NCI-H1417 (cell line): ENCODE measurements at regions not wholly inside any gene's neighbourhood (a gene's known extent, or its start where the extent isn't known, plus 50 kb on each side); places are given as distances from the start of the nearest gene placed in this dataset.
"Not testable (repeated sequence)": the region's sequence is repeated elsewhere in the genome, so short reads cannot be mapped to it uniquely, and the experiment has no call there.

Experiments used
- DNase-seq, 3 experiments: peaks; one replicate each; lab custom pipeline; 2025; lab: John Stamatoyannopoulos, UW

DNA sequence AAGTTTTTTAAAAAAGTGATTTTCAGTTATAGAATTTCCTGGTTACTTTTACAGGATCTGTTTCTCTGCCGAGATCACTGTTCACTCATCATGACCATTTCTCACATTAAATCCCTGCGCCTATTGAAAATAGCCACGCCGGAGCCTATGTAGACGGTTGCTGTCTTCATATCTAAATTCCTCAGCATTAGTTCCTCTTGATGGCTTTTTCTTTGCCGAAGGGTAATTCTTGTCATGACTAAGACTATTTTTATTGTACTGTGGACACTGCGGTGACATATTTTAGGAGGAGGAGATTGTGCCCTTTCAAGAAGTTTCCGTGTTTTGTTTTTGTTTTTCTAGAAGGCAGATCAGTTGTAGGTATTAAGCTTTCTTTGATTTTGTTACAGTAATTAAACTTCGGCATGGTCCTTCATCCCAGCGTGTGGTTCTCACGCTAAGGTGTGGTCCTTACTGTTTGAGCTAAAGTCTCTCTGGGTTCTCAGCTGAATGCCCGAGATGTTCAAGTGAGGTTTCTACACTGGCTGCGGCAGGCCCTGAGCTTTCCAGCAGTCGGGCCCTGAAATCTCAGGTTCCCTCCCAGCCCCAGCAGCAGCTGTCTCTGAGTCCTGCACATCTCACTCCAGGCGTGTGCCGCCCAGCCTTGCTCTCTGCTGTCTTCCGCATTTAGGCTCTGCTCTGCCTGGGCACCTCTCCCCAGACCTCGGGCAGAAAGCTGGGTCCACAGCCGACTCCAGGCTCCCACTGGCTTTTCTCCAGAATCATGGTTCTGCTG is 1110.5 kb downstream of the TBC1D22A start:
- no peak for DNase-seq

DNA sequence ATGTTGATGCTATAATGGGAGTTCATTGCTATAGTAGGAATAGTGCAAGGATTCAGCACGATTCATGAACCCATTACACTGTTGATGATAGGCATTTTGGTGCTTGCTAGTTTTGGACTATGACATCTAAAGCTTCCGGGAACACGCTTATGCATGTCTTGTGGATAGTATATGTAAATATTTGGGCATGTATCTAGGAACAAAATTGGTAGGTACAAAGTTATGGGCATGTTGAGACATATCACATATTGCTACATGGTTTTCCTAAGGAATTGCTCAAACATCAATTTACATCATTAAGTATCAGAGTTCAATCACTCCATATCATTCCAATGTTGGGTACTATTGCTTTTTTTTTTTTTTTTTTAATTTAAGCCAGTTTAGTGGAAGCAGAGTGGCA is 1103.2 kb downstream of the TBC1D22A start:
- DNase-seq = no peak

DNA sequence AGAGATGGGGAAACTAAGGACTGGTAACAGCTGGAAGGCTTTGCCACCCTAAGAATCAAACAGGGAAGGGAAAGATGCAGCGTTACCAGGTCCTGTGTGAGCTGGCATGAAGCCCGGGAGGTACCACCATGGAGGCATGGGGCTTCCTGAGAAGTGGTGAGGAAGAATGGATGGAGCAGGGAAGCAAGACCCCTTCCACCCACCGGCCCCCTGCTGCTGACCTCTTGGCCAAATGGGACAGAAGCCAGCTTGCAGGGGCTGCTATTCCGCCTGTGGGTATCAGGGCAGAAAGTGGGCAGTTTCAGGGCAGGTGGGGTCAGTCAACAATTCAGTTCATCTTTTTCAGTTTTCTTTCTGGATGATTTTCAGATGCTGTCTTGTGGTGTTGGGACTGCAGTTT is 1099.9 kb downstream of the TBC1D22A start:
- DNase-seq = no peak

DNA sequence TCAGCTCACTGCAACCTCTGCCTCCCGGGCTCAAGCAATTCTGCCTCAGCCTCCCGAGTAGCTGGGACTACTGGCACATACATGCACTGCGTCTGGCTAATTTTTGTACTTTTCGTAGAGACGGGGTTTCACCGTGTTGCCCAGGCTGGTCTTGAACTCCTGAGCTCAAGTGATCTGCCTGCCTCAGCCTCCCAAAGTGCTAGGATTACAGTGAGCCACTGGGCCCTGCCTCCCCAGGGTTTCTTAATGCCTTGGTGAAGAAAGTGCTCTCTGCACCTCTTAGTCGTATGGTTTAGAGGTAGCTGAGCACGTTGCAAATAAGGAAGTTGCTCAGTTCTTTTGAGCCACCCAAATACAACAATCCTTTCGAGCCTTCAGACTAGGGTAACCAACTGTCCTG is 1098.5 kb downstream of the TBC1D22A start:
- not testable (repeated sequence) for DNase-seq

DNA sequence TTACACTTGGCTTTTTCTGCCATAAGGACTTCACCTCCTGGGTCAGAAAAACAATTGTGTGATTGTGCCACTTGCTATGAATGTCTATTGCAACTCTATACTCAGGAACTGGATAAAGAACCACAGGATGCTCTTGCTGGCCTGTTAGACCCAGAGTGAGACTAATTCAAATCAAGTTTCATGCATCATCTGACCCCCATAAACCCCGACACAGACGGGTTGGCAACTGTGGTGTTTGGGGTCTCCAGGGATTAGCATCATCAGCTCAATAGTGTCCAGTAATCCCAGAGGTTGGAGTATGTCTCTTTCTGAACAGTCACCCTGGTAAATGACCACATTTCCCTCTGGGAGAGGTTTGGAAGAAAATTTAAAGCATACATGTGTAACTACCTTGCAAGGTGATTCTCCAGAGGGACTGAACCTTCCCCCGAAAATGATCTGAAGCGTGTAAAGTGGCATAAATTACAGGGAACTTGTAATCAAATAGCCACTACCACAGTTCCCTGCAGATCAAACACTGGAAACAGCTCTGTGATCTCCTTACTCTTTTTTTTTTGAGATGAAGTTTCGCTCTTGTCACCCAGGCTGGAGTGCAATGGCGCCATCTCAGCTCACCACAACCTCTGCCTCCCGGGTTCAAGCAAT is 1097.6 kb downstream of the TBC1D22A start:
- peak in 1 of 3 experiments; percentile 13 for DNase-seq

DNA sequence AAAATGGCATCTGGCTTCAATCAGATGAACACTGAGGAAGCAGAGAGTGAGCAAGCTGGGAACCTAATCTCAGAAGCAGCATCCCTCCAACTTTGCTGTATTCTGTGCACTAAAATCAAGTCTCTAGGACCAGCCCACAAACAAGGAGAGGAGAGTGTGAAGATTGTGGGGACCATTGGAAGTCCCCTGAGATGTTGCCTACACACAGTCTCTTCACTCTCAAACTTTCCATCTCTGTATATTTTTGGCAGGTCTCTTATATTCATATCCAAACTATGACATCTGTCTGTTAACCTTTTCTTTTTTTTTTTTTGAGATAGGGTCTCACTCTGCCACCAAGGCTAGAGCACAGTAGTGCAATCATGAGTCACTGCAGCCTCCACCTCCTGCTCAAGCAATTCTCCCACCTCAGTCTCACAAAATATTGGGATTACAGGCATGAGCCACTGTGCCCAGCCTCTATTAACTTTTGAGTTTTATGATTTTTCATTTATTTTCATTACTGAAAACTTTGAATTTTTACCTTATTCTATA is 1096.4 kb downstream of the TBC1D22A start:
- DNase-seq = no peak

DNA sequence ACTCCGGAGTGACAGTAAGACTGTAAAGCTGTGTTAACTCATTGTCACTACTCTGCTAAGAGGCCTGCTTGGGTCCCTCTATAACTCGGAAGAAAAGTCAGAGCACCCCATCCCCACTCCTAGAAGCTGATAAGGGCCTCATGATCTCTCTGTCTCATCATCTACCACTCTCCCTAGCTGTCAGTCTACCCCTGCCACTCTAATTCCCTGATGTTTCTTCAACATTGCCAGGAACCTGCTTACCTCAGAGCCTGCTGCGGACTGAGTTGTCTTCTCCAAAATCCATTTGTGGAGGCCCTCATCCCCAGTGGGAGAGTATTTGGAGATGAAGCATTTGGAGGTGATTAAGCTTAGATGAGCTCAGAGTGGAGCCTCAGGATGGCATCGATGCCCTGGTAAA is 1092.2 kb downstream of the TBC1D22A start:
- DNase-seq = no peak

DNA sequence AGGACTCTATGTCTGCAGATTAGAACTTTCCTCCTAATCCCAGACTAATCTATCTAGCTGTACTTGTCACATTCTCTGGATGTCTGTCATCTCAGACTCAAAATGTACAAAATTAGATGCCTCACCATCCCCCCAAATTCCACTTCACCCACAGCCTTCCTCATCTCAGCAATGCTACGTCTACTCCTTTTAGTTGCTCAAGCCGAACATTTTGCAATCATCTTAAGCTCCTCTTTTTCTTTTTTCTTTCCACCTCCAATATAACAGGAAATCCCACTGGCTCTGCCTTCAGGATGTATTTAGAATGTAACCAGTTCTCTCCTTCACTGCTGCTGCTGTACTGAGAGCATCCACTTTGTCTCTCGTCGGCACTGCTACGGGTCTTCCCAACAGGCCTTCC is 1091.8 kb downstream of the TBC1D22A start:
- DNase-seq = no peak

DNA sequence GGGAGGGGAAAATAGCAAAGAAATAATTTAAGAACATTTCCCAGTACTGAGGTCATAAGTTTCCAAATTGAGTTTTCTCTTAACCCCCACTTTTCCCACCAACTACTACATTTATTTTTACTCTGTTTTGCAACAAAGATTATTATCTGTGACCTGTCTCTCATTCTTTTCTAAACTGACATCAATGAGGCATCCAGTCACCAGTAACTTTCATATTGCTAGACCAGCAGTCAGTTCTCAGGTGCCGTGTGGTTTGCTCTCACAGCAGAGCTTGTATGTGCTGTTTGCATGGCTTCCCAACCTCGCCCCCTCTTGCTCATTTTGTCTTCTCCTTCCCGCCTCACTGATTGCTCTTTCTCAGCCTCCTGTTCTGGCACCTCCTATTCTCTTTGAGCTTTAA is 1091.3 kb downstream of the TBC1D22A start:
- DNase-seq = no peak

DNA sequence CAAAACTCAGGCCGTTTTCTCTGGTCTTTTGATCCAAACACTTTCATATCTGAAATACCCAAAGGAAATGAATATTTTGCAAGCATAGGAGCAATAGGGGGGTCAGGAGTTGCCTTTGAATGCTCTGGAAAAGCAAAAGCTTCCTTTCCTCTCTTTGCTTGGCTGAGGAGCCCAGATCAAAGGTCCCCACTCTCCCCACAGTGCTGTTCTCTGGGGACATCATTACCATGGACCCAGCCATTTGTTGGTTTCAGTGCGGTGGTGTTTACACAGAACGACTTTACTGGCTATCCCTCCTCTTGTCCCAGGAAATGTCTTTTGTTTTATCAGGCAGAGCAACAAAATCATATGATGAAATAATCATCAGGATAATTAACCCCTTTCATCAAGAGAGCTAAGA is 1089.1 kb downstream of the TBC1D22A start:
- peak in 2 of 3 experiments; percentile 0 to 28 for DNase-seq

DNA sequence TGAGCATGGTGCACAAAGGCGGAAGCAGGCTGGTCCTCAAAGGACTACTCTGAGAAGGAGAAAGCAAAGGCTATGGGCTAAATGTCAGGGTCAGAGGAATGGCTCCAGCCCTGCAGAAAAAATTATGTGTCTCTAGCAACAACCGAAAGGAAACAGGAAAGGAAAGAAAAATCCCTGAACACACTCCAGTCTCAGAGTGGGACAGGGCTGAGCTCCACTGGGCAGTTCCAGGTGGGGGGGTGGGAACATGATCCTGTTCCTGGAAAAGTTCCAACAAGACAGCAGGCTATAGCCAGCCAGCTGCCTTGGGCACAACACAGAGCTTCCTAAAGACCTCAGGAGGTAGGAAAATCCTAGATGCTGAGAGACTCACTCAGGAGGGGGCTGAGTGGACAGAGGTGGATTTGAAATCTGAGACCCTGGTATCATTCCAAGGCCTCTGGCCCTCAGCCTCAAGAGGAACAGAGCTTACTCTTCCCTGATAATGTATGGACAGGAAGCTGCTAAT is 1088.2 kb downstream of the TBC1D22A start:
- peak; percentile 6 to 59 (median 42) for DNase-seq

DNA sequence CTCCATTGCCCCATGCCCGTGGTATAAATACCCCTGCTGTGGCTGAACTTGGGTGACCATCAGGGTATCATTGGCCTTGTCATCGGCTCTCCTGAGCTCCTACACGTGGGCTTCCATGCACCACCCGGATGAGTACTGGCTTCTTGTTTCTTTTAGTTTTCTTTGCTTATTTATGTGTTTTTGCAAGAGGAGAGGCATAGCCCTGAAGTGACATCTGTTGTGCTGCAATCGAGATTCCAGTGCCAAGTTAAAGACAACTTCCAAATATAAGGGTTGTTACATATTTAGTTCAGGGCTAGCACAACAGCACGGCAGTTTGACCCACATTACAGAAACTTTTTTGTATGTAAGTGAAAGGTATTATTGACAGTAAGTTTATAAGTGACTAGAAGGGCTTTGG is 1087.1 kb downstream of the TBC1D22A start:
- DNase-seq = no peak

DNA sequence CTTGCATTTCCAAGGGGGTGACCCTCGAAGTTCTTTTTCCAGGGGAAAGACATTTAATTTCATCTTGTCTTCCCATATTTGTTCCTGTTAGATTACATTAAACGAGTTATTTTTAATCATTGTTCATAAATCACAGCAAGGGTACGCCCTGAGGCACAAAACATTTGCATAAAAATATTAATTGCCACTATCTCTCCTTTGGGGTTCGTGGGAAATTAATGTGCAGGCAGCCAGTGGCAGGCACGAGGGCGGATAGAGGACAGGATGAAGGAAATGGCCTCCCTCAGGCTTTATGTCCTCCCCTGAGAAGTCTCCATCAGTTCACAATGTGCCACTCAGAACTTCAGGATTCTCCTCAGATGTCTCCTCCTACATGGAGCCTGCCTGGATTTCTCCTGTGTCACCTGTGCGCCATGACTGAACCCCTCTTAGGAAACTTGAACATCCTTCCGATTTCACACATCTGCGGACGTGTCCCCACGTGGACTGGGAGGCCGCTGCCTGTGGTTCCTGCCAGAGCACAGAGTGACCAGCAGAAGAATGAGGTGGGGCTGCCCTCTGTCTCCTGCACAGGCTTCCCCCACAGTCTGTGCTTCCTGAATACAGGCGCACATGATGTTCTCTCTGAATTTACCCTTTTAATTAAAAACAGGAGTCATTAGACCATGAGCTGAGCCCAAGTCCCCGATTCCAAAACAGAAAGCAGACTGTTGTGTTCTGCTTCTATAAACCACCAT is 1085.9 kb downstream of the TBC1D22A start:
- DNase-seq = no peak

DNA sequence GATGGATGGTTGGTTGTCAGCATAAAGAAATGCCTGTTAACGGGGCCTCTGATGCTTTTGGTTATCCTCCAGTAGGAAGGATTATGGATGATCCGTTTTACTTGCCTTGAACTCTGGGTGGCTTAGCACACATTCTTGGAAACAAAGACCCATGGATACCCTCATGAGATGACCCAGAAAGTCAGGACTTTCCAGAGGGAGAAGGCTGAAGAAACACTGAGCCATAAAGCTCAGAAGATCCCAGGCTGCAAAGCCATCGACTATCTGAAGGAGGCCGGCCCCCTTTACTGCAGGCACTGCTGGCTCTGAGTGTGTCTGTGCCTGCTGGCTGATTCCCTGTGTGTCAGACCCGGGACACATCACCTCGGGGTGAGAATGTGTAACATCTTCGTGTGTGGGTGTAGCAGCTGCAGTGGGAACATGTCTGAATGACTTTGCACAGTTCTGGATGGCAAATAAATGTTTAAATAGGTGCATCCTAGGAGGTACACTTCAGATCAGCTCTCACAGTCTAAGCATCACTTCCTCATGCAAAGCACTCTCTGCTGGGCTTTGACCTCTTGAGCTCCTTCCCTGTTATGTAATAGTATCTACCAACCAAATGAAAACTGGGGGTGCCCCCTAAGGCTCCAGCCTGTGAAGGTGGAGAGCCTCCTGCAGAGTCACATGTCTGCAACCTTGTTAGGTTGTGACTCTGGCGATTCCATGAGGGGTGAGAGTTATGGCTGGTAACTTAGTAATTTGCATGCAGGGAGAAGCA is 1084.9 kb downstream of the TBC1D22A start:
- no peak for DNase-seq

DNA sequence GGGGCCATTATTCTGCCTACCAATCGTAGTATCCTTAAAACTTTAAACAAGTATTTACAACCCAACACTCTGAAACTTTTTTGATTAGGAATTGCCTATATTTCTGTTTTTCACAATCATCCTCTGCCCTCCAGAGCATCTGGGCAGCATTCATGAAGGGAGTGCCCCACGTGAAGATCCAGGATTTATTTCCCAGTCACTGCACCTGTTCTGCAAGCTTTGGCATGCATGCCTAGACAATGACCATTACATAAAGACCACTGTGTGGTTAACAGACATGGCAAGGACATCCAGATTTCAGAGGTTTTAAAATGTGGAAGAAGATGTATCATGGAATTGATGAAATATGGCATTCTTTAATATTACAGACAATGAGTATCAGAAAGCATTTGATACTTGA is 1083.8 kb downstream of the TBC1D22A start:
- DNase-seq = no peak

DNA sequence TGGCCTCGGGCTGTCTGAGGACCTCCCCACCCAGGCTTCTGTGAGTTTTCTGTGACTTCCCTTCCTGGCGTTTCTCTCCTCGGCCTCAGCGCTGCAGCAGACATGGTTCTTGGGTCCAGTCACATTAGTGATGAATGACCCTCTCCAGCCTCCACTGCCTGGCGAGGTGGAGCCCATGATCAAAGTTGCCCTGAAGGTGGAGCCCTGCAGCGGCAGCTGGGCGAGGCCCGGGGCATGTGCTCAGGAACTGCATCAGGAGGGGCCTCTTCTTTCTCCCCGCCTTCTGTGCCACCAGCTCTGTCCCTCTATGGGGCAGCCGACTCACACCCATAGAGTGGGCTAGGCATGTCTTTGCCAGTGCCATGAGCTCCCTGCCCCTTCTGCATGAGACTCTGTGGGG is 1079.7 kb downstream of the TBC1D22A start:
- DNase-seq = no peak

DNA sequence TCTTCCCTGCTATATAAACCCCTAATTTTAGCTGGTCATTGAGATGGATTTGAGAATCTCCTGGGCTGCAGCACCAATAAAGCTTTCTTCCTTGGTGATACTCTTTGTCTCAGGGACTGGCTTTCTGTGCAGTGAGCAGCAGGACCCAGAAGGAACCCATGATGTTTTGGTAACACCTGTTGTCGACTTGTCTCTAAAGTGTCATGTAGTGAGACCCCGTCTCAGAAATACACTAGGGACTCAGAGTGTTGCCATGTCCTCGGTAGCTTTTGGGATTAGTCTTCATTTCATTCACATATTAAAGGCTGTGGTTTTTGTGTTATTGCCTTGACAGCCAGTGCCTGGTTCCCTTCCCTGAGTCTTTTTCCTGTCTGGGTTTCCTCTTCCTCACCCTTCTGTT is 1078.7 kb downstream of the TBC1D22A start:
- no peak for DNase-seq

DNA sequence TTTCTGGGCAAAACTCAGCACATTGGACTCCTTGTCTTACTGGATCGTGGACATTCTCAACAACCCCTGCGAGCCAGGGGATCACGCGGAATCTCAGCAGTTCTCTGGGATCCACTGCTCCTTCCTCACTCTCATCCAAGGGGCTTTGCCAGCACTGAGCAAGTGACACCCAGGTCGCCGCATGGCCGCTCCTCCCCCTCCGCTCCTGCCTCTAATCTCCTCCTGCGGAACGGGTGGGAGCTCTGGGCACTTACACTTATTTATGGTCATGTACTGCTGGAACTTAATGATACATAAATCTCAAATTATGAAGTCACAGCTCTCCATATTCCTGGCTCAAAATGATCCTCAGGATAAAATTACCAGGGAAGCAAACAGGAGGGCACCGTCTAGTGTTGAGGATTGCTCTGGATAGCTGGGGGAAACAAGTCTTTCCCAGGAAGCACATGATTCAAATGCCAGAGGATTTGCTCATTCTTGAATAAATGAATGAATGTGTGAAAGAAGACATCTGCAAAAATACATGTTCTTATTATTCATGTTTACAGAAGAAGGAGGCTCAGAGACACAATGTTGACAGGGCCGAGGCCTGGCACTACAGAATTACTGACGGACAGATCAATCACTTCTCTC is 1077.3 kb downstream of the TBC1D22A start:
- DNase-seq = no peak

DNA sequence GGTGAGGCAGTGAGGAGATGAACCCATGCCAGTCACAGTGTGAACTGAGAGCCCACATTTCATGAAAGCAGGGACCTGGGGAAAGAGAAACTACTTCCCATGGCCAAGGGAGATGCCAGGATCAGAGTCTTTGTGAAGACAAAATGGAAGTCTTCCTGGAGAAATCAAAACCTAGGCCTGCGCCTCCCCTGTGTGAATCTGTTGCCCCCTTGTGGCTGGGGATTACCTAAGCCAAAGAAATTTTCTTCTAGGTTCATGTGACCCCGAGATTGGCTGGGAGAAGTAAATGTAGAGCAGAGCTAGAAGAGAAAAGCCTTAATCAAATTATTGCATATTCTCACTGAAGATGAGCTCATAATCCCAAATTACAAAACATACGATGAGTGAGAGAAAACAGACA is 1075.3 kb downstream of the TBC1D22A start:
- peak in 2 of 3 experiments; percentile 1 to 15 for DNase-seq

DNA sequence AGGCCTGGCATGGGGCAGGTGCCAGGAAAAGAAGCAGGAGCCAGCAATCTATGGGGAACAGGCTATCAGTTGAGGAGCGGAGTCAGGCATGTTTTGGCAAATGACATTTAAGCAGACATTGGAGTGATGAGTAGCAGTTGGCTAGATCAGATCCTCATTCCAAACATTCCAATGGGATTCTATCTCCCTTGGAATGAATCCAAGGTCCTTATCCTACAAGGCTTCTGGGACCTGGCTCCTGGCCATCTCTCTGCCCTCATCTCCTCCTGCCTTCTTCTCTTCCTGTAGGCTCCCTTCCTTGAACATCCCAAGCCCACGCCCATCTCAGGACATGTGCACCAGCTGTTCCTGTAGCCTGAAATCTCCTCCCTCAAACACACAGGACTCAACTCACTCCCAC is 1074.5 kb downstream of the TBC1D22A start:
- DNase-seq = no peak

DNA sequence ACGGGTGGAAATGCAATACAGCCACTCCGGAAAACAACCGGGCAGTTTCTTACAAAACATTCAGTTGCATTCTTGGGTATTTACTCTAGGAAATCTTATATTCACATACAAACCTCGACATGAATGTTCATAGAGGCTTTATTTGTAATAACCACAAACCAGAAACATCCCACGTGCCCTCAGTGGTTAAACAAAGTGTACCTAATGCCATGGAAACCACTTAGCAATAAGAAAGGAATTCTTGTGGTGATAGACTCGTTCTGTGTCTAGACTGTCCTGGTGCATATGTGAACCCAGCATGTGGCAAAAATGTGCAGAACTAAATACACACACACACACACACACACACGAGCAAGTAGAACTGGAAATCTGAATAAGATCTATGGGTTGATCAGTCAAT is 1073.3 kb downstream of the TBC1D22A start:
- DNase-seq = no peak
